ENCODE measurements at regions not wholly inside any gene's neighbourhood (a gene's known extent, or its start where the extent isn't known, plus 50 kb on each side); places are given as distances from the start of the nearest gene placed in this dataset.

- no peak for TF ChIP-seq CTCF (IDR thresholded peaks at IDR 0.05 in 8 of 11, conservative IDR thresholded peaks at IDR 0.05 in 3 of 11)
- no peak for TF ChIP-seq POLR2A (IDR thresholded peaks at IDR 0.05)
- TF ChIP-seq POLR2AphosphoS5 (IDR thresholded peaks at IDR 0.05), result no peak
These were observed 53.5 kb upstream of the FLT1 start for GRCh38 chr13:28548468-28548867.

Data from spleen (tissue), 7 donors.